Stomach (tissue), 4 donors: ENCODE measurements at regions not wholly inside any gene's neighbourhood (a gene's known extent, or its start where the extent isn't known, plus 50 kb on each side); places are given as distances from the start of the nearest gene placed in this dataset.

Experiments used
- POLR2A ChIP-seq, 4 donors: fragments of 450-650 bp; IDR thresholded peaks; one replicate each; pipeline ENCODE4 v1.6.1; 2016; ENCODE audit warnings: antibody characterized with exemption in 4 of 4, control low read depth in 2 of 4, mild to moderate bottlenecking in 1 of 4, moderate library complexity in 1 of 4
- POLR2AphosphoS5 ChIP-seq, 3 donors: sonication (generic); formaldehyde crosslinking; IDR thresholded peaks; one replicate each; pipeline ENCODE4 v1.6.1; 2016; ENCODE audit warnings: antibody characterized with exemption in 3 of 3

- no peak for TF ChIP-seq POLR2A (IDR thresholded peaks at IDR 0.05)
- no peak for TF ChIP-seq POLR2AphosphoS5 (IDR thresholded peaks at IDR 0.05)
These were observed 566.3 kb downstream of the MAT2B start for GRCh38 chr5:164071671-164072070.
